GM18502 (cell line): ENCODE measurements at regions not wholly inside any gene's neighbourhood (a gene's known extent, or its start where the extent isn't known, plus 50 kb on each side); places are given as distances from the start of the nearest gene placed in this dataset.
"Not testable (repeated sequence)": the region's sequence is repeated elsewhere in the genome, so short reads cannot be mapped to it uniquely, and the experiment has no call there.

ENCODE experiments used
- ATAC-seq: cut with Tn5 transposase; IDR thresholded peaks from one replicate; pipeline ENCODE4 v1.9.1; 2021; ENCODE audit warnings: mild to moderate bottlenecking; ENCODE audit not compliant: unreplicated experiment, poor library complexity

GRCh38 chr7:10604128-10604527 is 369.5 kb upstream of the PHF14 start:
- ATAC-seq = no peak

- no peak for ATAC-seq
Observed at GRCh38 chr7:10612950-10613349, 360.7 kb upstream of the PHF14 start.

- ATAC-seq = no peak
Observed at GRCh38 chr7:10618953-10619352, 354.7 kb upstream of the PHF14 start.

- ATAC-seq = no peak
Observed at GRCh38 chr7:10632712-10633111, 341.0 kb upstream of the PHF14 start.

- ATAC-seq = no peak
Observed at GRCh38 chr7:10634239-10634638, 339.4 kb upstream of the PHF14 start.

- no peak for ATAC-seq
Observed at GRCh38 chr7:10637991-10638390, 335.7 kb upstream of the PHF14 start.

GRCh38 chr7:10643545-10643944 is 330.1 kb upstream of the PHF14 start:
- no peak for ATAC-seq

GRCh38 chr7:10644849-10645248 is 328.8 kb upstream of the PHF14 start:
- no peak for ATAC-seq

GRCh38 chr7:10646194-10646593 is 327.5 kb upstream of the PHF14 start:
- no peak for ATAC-seq

GRCh38 chr7:10648289-10648688 is 325.4 kb upstream of the PHF14 start:
- no peak for ATAC-seq

- ATAC-seq = not testable (repeated sequence)
Observed at GRCh38 chr7:10649120-10649519, 324.6 kb upstream of the PHF14 start.

- ATAC-seq = no peak
Observed at GRCh38 chr7:10655031-10655430, 318.6 kb upstream of the PHF14 start.

GRCh38 chr7:10657201-10657600 is 316.5 kb upstream of the PHF14 start:
- no peak for ATAC-seq

GRCh38 chr7:10657837-10658236 is 315.8 kb upstream of the PHF14 start:
- no peak for ATAC-seq

- no peak for ATAC-seq
Observed at GRCh38 chr7:10662491-10662890, 311.2 kb upstream of the PHF14 start.

- ATAC-seq = no peak
Observed at GRCh38 chr7:10662982-10663884, 310.4 kb upstream of the PHF14 start.

GRCh38 chr7:10672186-10672585 is 301.5 kb upstream of the PHF14 start:
- ATAC-seq = no peak

- ATAC-seq = no peak
Observed at GRCh38 chr7:10677211-10677610, 296.5 kb upstream of the PHF14 start.

- ATAC-seq = no peak
Observed at GRCh38 chr7:10677668-10678232, 295.9 kb upstream of the PHF14 start.

GRCh38 chr7:10684606-10685005 is 289.1 kb upstream of the PHF14 start:
- ATAC-seq = no peak

- ATAC-seq = no peak
Observed at GRCh38 chr7:10685040-10685439, 288.6 kb upstream of the PHF14 start.

- no peak for ATAC-seq
Observed at GRCh38 chr7:10688544-10688943, 285.1 kb upstream of the PHF14 start.
